B cell (primary cell): ENCODE measurements at regions not wholly inside any gene's neighbourhood (a gene's known extent, or its start where the extent isn't known, plus 50 kb on each side); places are given as distances from the start of the nearest gene placed in this dataset.

Experiments used
- ATAC-seq: fragments of 200-7000 bp; cut with Tn5 transposase; one replicate; pipeline ENCODE4 v1.10.0; 2021; ENCODE audit warnings: low read depth, mild to moderate bottlenecking, moderate number of reproducible peaks, moderate library complexity
- CTCF ChIA-PET: fragments of 350-600 bp; sonication (Branson Sonifier 250); formaldehyde crosslinking; loops from one replicate; lab custom pipeline; 2021; ENCODE audit warnings: antibody characterized with exemption, inconsistent platforms; lab: Charles Lee
- POLR2A ChIA-PET: fragments of 350-600 bp; sonication (Branson Sonifier 250); formaldehyde crosslinking; loops from one replicate; lab custom pipeline; 2021; ENCODE audit warnings: antibody characterized with exemption; lab: Charles Lee
- DNase-seq: peaks from one replicate; pipeline ENCODE4 v3.0.0; 2013
- H2AFZ ChIP-seq: 2 replicates; pipeline ENCODE4 v1.6.1; 2012; ENCODE audit warnings: mild to moderate bottlenecking, low read depth, low read length; ENCODE audit not compliant: insufficient read depth, poor library complexity, severe bottlenecking
- H3K27ac ChIP-seq, 2 donors: 1 replicate in 1 of 2; 2 replicates in 1 of 2; pipeline ENCODE4 v1.5.1; 2012 to 2013; ENCODE audit warnings: low read length in 2 of 2, mild to moderate bottlenecking in 2 of 2, moderate library complexity in 1 of 2
- H3K27me3 ChIP-seq, 4 experiments: fragments of 200-600 bp in 1 of 4; sonication (generic) in 1 of 4; replicated peaks in 1 of 4; 1 replicate in 2 of 4; 2 replicates in 2 of 4; pipeline versions ENCODE4 v1.6.1 to v1.7.0; 2013 to 2016; ENCODE audit warnings: low read length in 3 of 4, mild to moderate bottlenecking in 2 of 4, mixed read lengths in 1 of 4, moderate library complexity in 1 of 4; ENCODE audit not compliant: insufficient read depth in 4 of 4, control insufficient read depth in 3 of 4; ENCODE audit errors: control extremely low read depth in 1 of 4
- H3K36me3 ChIP-seq, 2 experiments: replicated peaks in 1 of 2; 1 replicate in 1 of 2; 2 replicates in 1 of 2; pipeline versions ENCODE4 v1.6.1 to v1.7.1; 2013; ENCODE audit warnings: low read length in 1 of 2; ENCODE audit not compliant: insufficient read depth in 2 of 2, control insufficient read depth in 1 of 2; ENCODE audit errors: control extremely low read depth in 1 of 2, extremely low read depth in 1 of 2
- H3K4me1 ChIP-seq, 2 donors: fragments of 200-600 bp in 1 of 2; sonication (generic) in 1 of 2; 1 replicate in 1 of 2; 2 replicates in 1 of 2; pipeline versions ENCODE4 v1.5.1 to v1.6.1; 2013 to 2017; ENCODE audit warnings: low read length in 2 of 2; ENCODE audit not compliant: control insufficient read depth in 2 of 2, insufficient read depth in 2 of 2
- H3K4me2 ChIP-seq: replicated peaks from 2 replicates; pipeline ENCODE3; 2012; ENCODE audit warnings: mild to moderate bottlenecking, low read depth, low read length; ENCODE audit not compliant: poor library complexity, severe bottlenecking
- H3K4me3 ChIP-seq, 5 experiments: fragments of 200-600 bp in 1 of 5; sonication (generic) in 1 of 5; 1 replicate in 3 of 5; 2 replicates in 2 of 5; pipeline versions ENCODE4 v1.5.1 to v1.7.0; 2011 to 2016; ENCODE audit warnings: low read length in 4 of 5, mild to moderate bottlenecking in 4 of 5, low read depth in 2 of 5, control low read depth in 1 of 5, moderate library complexity in 1 of 5; ENCODE audit not compliant: insufficient read depth in 1 of 5; ENCODE audit errors: control extremely low read depth in 1 of 5, extremely low read depth in 1 of 5
- H3K79me2 ChIP-seq: fragments of 200-600 bp; sonication (generic); one replicate; pipeline ENCODE4 v1.6.0; 2016; ENCODE audit warnings: low read length; ENCODE audit not compliant: control insufficient read depth, insufficient read depth
- H3K9ac ChIP-seq: fragments of 200-600 bp; sonication (generic); 2 replicates; pipeline ENCODE4 v1.6.1; 2017; ENCODE audit warnings: mild to moderate bottlenecking, low read length, moderate library complexity
- H3K9me3 ChIP-seq, 3 donors: one replicate each; pipeline versions ENCODE4 v1.6.1 to v1.7.1; 2013; ENCODE audit warnings: low read length in 2 of 3; ENCODE audit not compliant: control insufficient read depth in 2 of 3, insufficient read depth in 1 of 3; ENCODE audit errors: control extremely low read depth in 1 of 3
- H4K20me1 ChIP-seq: 2 replicates; pipeline ENCODE4 v1.6.0; 2012; ENCODE audit warnings: mild to moderate bottlenecking, low read length; ENCODE audit not compliant: insufficient read depth, control insufficient read depth, poor library complexity, severe bottlenecking
- H3K27ac Mint-ChIP-seq: one replicate; pipeline ENCODE4 v1.8.0; 2021; ENCODE audit warnings: mixed read lengths
- H3K27me3 Mint-ChIP-seq: one replicate; pipeline ENCODE4 v1.8.0; 2021; ENCODE audit warnings: mixed read lengths
- H3K4me1 Mint-ChIP-seq: one replicate; pipeline ENCODE4 v1.8.0; 2021; ENCODE audit warnings: mixed read lengths
- H3K4me3 Mint-ChIP-seq: one replicate; pipeline ENCODE4 v1.8.0; 2021; ENCODE audit warnings: mixed read lengths
- H3K9me3 Mint-ChIP-seq: one replicate; pipeline ENCODE4 v1.8.0; 2022; ENCODE audit warnings: mixed read lengths; ENCODE audit not compliant: insufficient read depth
- CTCF ChIP-seq: fragments of 200-600 bp; IDR thresholded peaks from one replicate; pipeline ENCODE4 v1.8.0; 2022; ENCODE audit warnings: antibody characterized with exemption, mild to moderate bottlenecking
- EZH2 ChIP-seq: IDR thresholded peaks from 2 replicates; pipeline ENCODE4 v1.6.1; 2012; ENCODE audit warnings: borderline replicate concordance, low read depth, mild to moderate bottlenecking, moderate library complexity, low read length; ENCODE audit not compliant: insufficient read depth, poor library complexity, severe bottlenecking
- WGBS: methylation state at CpG from one replicate; pipeline ENCODE4 v1.1.5; 2013; ENCODE audit warnings: missing lambda C conversion rate; ENCODE audit not compliant: insufficient coverage; 5-methylcytosine and 5-hydroxymethylcytosine counted together
- intact Hi-C: fragments of 100-400 bp; cut with micrococcal nuclease; formaldehyde crosslinking; loops from one replicate; pipeline ENCODE4 v1.10.0; 2022

- Mint-ChIP-seq H3K4me1 (no peaks in the 10 kb centered on the region), H3K4me3 (no peak overlapping the region), H3K27me3 (peaks cover 23% of the 10 kb centered on the region), H3K9me3 (peaks cover 6% of the 10 kb centered on the region), H3K27ac (no peak overlapping the region)
- no peak overlapping the region for H3K9ac ChIP-seq
- no peaks in the 10 kb centered on the region for H3K36me3 ChIP-seq
- intact Hi-C loops, result no loop called here
- H3K4me3 ChIP-seq, result no peak overlapping the region
- no peaks in the 10 kb centered on the region for H3K79me2 ChIP-seq
- no peaks in the 10 kb centered on the region for H3K4me1 ChIP-seq
- ATAC-seq, result no peak
- no peaks in the 10 kb centered on the region for H4K20me1 ChIP-seq
- POLR2A ChIA-PET, result no interaction called here
- no peaks in the 10 kb centered on the region for H3K27me3 ChIP-seq
- no peak overlapping the region for H2AFZ ChIP-seq
- CTCF ChIA-PET, result interaction anchor here (2.4 kb wide), 1 partner anchor 9 kb away, joined by 7 read pairs; no protein-coding TSS in a partner anchor
- H3K27ac ChIP-seq, result no peak overlapping the region
- no peak overlapping the region for H3K4me2 ChIP-seq
- TF ChIP-seq EZH2 (no peak), CTCF (no peak)
- 72% methylated on average over 1 of the region's 3 CpGs for WGBS
- H3K9me3 ChIP-seq, result no peaks in the 10 kb centered on the region
- DNase-seq, result no peak
Measured at GRCh38 chr9:1718836-1719235, 296.3 kb upstream of the SMARCA2 start.

GRCh38 chr9:1721196-1721595, 294.0 kb upstream of the SMARCA2 start:
- Mint-ChIP-seq H3K4me1 (no peaks in the 10 kb centered on the region), H3K4me3 (no peak overlapping the region), H3K9me3 (peaks cover 6% of the 10 kb centered on the region), H3K27ac (no peak overlapping the region), H3K27me3 (peaks cover 25% of the 10 kb centered on the region)
- TF ChIP-seq CTCF, result no peak
- TF ChIP-seq EZH2, result no peak
- no peaks in the 10 kb centered on the region for H3K9me3 ChIP-seq
- 79% methylated on average over 4 of the region's 4 CpGs for WGBS
- no peaks in the 10 kb centered on the region for H4K20me1 ChIP-seq
- no peaks in the 10 kb centered on the region for H3K79me2 ChIP-seq
- no peaks in the 10 kb centered on the region for H3K36me3 ChIP-seq
- intact Hi-C loops, result no loop called here
- ATAC-seq (no peak), DNase-seq (no peak)
- no peak overlapping the region for H3K9ac ChIP-seq
- no peak overlapping the region for H2AFZ ChIP-seq
- no peaks in the 10 kb centered on the region for H3K4me1 ChIP-seq
- ChIA-PET CTCF (no interaction called here), POLR2A (no interaction called here)
- H3K4me2 ChIP-seq, result no peak overlapping the region
- peaks cover 0 to 4% (median 0%) of the 10 kb centered on the region in 4 experiments for H3K27me3 ChIP-seq
- no peak overlapping the region for H3K27ac ChIP-seq
- H3K4me3 ChIP-seq, result no peak overlapping the region
